OCI-LY3 (cell line): ENCODE measurements at regions not wholly inside any gene's neighbourhood (a gene's known extent, or its start where the extent isn't known, plus 50 kb on each side); places are given as distances from the start of the nearest gene placed in this dataset.

Source experiments
- H2AFZ ChIP-seq: fragments of 200-600, 300-600 bp; shearing (Covaris generic); 2 replicates; pipeline ENCODE4 v1.6.0; 2014; ENCODE audit warnings: antibody characterized with exemption, low read depth, low read length
- H3K27ac ChIP-seq: fragments of 200-600, 300-600 bp; sonication (generic); 2 replicates; pipeline ENCODE4 v1.5.1; 2014; ENCODE audit warnings: mild to moderate bottlenecking, low read length, moderate library complexity, mixed read lengths
- H3K27me3 ChIP-seq: fragments of 200-600, 300-600 bp; sonication (generic); 2 replicates; pipeline ENCODE4 v1.6.1; 2014; ENCODE audit warnings: low read depth, low read length, mixed read lengths
- H3K36me3 ChIP-seq: fragments of 200-600, 300-600 bp; sonication (generic); replicated peaks from 2 replicates; pipeline ENCODE3; 2014; ENCODE audit warnings: low read depth, low read length, mixed read lengths
- H3K4me1 ChIP-seq: fragments of 300-600, 200-600 bp; sonication (generic); 2 replicates; pipeline ENCODE4 v1.6.1; 2014; ENCODE audit warnings: low read length, mixed read lengths
- H3K4me2 ChIP-seq: fragments of 200-600, 300-600 bp; sonication (generic); 2 replicates; pipeline ENCODE4 v1.6.1; 2014; ENCODE audit warnings: low read length, mixed read lengths
- H3K4me3 ChIP-seq: fragments of 300-600, 200-600 bp; sonication (generic); 2 replicates; pipeline ENCODE4 v1.5.1; 2014; ENCODE audit warnings: antibody characterized with exemption, mild to moderate bottlenecking, low read length, moderate library complexity
- H3K79me2 ChIP-seq: fragments of 300-600, 200-600 bp; shearing (Covaris generic); 2 replicates; pipeline ENCODE4 v1.6.1; 2014; ENCODE audit warnings: mild to moderate bottlenecking, low read length, mixed read lengths
- H3K9ac ChIP-seq: fragments of 300-600, 200-600 bp; shearing (Covaris generic); 2 replicates; pipeline ENCODE4 v1.6.0; 2014; ENCODE audit warnings: mild to moderate bottlenecking, low read length, moderate library complexity
- H3K9me3 ChIP-seq: fragments of 200-600, 300-600 bp; shearing (Covaris generic); 2 replicates; pipeline ENCODE4 v1.6.1; 2014; ENCODE audit warnings: low read length, mixed read lengths; ENCODE audit not compliant: insufficient read depth
- H4K20me1 ChIP-seq: fragments of 200-600, 300-600 bp; sonication (generic); 2 replicates; pipeline ENCODE4 v1.6.1; 2016; ENCODE audit warnings: low read length, mixed read lengths; ENCODE audit not compliant: insufficient read depth
- EZH2phosphoT487 ChIP-seq: fragments of 200-600 bp; shearing (Covaris generic); IDR thresholded peaks from 2 replicates; pipeline ENCODE4 v1.6.1; 2018; ENCODE audit warnings: antibody characterized with exemption, mixed run types, low read depth
- TF ChIP-seq, protein P1 (sequence below): fragments of 200-600, 300-600 bp; sonication (generic); IDR thresholded peaks from 2 replicates; pipeline ENCODE4 v1.5.1; 2014; ENCODE audit warnings: antibody characterized with exemption, low read length, low read depth

DNA sequence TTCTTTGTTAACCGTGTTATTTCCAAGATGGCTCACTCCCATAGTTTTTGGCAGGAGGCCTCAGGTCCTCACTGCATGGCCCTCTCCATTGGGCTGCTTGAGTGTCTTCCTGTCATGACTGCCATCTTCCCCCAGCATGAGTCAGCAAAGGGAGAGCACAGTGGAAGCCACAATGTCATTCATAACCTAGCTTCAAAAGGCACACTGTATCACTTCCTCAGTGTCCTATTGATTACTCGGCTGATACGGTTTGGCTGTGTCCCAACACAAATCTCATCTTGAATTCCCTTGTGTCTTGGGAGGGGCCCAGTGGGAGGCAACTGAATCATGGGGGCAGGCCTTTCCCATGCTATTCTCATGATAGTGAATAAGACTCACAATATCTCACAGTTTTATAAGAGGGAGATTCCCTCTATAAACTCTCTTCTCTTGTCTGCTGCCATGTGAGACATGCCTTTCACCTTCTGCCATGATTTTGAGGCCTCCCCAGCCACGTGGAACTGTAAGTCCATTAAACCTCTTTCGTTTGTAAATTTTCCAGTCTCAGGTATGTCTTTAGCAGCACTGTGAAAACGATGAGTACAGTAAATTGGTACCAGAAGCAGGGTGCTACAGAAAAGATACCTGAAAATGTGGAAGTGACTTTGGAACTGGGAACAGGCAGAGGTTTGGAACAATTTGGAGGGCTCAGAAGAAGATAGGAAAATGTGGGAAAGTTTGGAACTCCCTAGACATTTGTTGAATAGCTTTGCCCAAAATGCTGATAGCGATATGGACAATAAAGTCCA is 106.5 kb downstream of the PRLHR start:
- Histone ChIP-seq H3K9me3 (no peaks in the 10 kb centered on the region), H4K20me1 (no peaks in the 10 kb centered on the region), H3K4me2 (no peak overlapping the region), H3K27ac (no peak overlapping the region), H3K4me3 (no peak overlapping the region), H3K9ac (no peak overlapping the region), H2AFZ (no peak overlapping the region), H3K79me2 (no peaks in the 10 kb centered on the region), H3K36me3 (no peaks in the 10 kb centered on the region), H3K27me3 (no peaks in the 10 kb centered on the region), H3K4me1 (no peaks in the 10 kb centered on the region)
- TF ChIP-seq, protein P1, sequence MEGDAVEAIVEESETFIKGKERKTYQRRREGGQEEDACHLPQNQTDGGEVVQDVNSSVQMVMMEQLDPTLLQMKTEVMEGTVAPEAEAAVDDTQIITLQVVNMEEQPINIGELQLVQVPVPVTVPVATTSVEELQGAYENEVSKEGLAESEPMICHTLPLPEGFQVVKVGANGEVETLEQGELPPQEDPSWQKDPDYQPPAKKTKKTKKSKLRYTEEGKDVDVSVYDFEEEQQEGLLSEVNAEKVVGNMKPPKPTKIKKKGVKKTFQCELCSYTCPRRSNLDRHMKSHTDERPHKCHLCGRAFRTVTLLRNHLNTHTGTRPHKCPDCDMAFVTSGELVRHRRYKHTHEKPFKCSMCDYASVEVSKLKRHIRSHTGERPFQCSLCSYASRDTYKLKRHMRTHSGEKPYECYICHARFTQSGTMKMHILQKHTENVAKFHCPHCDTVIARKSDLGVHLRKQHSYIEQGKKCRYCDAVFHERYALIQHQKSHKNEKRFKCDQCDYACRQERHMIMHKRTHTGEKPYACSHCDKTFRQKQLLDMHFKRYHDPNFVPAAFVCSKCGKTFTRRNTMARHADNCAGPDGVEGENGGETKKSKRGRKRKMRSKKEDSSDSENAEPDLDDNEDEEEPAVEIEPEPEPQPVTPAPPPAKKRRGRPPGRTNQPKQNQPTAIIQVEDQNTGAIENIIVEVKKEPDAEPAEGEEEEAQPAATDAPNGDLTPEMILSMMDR: no peak
- no peak for TF ChIP-seq EZH2phosphoT487

DNA sequence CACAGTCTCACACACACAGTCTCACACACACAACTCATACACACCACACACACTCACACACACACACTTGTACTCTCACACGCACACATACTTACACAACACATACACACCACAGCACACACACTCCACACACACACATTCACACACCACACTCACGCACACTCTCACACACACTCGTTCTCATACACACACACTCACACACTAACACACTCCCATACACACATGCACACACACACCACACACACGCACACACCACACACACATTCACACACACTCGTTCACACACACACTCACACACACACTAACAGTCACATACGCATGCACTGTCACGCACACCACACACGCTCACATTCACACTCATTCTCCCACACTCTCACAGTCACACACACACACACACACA is 109.8 kb downstream of the PRLHR start:
- no peaks in the 10 kb centered on the region for H3K79me2 ChIP-seq
- H3K4me2 ChIP-seq: no peak overlapping the region
- no peak overlapping the region for H2AFZ ChIP-seq
- TF ChIP-seq, protein P1: no peak
- TF ChIP-seq EZH2phosphoT487: no peak
- H3K27ac ChIP-seq: no peak overlapping the region
- H3K36me3 ChIP-seq: no peaks in the 10 kb centered on the region
- no peaks in the 10 kb centered on the region for H3K9me3 ChIP-seq
- no peaks in the 10 kb centered on the region for H3K4me1 ChIP-seq
- H3K27me3 ChIP-seq: no peaks in the 10 kb centered on the region
- H3K9ac ChIP-seq: no peak overlapping the region
- H4K20me1 ChIP-seq: no peaks in the 10 kb centered on the region
- H3K4me3 ChIP-seq: no peak overlapping the region

DNA sequence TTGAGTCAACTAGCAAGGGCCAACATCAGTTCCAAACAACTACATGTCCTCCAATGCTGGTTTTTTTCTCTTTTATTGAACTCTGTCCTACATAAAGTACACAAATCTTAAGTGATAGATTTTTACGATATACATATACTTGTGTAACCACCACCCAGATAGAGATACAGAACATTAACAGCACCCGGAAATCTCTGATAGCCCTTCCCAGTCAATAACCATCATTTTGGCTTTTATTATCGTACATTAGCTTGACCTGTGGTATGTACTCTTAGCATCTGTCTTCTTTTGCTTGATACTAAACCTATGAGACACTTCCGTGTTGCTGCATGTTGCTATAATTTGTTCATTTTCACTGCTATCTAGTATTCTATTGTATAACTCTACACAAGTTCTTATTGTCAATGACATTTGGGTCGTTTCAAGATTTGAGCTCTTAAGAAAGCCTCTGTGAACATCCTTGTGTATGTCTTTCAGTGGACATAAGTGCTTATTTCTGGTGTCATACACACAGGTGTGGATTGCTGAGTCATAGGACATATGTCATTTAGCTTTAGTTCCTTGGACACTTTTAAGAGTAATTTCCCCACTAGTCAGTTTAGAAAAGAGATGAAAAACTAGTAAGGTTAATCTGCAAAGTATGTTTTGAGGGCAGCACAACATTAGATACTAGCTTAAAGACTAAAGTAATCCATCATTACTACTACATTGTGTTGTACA is 111.1 kb downstream of the PRLHR start:
- no peaks in the 10 kb centered on the region for H3K9me3 ChIP-seq
- no peaks in the 10 kb centered on the region for H3K79me2 ChIP-seq
- no peak for TF ChIP-seq EZH2phosphoT487
- TF ChIP-seq, protein P1: no peak
- no peak overlapping the region for H3K4me3 ChIP-seq
- H4K20me1 ChIP-seq: no peaks in the 10 kb centered on the region
- H2AFZ ChIP-seq: no peak overlapping the region
- no peak overlapping the region for H3K4me2 ChIP-seq
- H3K9ac ChIP-seq: no peak overlapping the region
- no peaks in the 10 kb centered on the region for H3K4me1 ChIP-seq
- no peaks in the 10 kb centered on the region for H3K36me3 ChIP-seq
- H3K27ac ChIP-seq: no peak overlapping the region
- H3K27me3 ChIP-seq: no peaks in the 10 kb centered on the region

DNA sequence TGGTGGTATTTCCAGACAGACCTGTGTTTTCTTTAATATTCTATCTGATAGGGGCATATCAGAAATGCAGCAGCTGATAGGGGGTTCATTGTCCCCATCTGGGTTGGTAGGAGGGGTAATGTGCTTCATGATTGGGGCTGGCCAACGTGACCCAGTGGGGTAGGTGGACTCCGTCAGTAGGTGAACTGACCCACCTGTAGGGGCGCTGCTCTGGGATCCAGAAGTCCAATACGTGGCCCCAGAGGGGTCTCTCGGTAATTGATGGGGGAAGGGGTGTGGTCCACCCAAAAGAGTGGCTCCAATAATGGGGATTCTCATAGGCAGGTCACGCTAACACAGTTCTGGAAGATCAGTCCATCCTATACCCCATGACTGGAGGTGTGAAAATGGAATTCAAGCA is 112.0 kb downstream of the PRLHR start:
- Histone ChIP-seq H3K79me2 (no peaks in the 10 kb centered on the region), H3K36me3 (no peaks in the 10 kb centered on the region), H2AFZ (no peak overlapping the region), H3K9ac (no peak overlapping the region), H4K20me1 (no peaks in the 10 kb centered on the region), H3K9me3 (no peaks in the 10 kb centered on the region), H3K4me2 (no peak overlapping the region), H3K27ac (no peak overlapping the region), H3K4me3 (no peak overlapping the region), H3K27me3 (no peaks in the 10 kb centered on the region), H3K4me1 (no peaks in the 10 kb centered on the region)
- TF ChIP-seq, protein P1: no peak
- TF ChIP-seq EZH2phosphoT487: no peak
